ENCODE measurements at regions not wholly inside any gene's neighbourhood (a gene's known extent, or its start where the extent isn't known, plus 50 kb on each side); places are given as distances from the start of the nearest gene placed in this dataset.

DNA sequence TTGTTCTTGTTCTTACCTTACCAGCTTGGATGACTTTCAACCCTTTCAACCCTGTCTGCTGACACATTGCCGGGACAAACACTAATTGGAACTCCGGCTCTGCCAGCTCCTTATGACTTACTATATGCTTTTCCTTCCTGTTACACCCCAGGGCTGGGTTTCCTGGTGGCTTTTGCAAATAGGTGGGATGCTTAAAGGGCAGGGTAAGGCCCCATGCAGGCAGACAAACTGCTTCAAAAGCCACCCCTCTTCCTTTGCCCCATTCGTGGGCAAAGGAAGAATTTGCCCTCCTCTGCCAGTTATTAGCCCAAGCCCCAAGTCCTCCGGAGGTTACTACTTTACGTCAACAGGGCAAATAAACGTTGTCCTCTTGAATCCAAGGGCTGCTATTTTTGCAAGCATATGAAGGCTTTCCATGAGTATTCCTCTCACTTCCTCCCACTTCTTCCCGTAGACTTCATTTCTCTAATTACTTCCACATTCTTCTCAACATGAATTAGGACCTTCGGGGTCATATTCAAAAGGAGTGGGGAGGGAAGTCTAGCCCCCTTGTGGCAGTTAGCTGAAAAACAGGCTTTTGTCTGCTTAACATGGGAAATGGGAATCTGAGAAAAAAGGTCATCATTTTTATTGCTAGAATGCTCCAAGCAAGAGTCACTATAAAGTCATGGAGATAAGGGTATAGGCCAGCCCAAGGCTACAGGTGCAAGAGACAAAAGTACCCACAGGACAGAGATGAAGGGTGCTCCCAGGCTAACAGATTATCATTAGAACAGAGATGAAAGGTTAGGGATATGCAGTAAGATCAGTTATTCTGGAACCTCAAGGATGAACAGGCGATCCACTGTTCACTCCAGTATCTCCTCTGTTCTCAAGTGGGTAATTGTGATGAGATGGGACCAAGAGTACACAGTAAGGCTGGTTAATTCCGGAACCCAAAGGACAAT, 56.3 kb upstream of the FSTL1 start:
- TF ChIP-seq, protein P1, sequence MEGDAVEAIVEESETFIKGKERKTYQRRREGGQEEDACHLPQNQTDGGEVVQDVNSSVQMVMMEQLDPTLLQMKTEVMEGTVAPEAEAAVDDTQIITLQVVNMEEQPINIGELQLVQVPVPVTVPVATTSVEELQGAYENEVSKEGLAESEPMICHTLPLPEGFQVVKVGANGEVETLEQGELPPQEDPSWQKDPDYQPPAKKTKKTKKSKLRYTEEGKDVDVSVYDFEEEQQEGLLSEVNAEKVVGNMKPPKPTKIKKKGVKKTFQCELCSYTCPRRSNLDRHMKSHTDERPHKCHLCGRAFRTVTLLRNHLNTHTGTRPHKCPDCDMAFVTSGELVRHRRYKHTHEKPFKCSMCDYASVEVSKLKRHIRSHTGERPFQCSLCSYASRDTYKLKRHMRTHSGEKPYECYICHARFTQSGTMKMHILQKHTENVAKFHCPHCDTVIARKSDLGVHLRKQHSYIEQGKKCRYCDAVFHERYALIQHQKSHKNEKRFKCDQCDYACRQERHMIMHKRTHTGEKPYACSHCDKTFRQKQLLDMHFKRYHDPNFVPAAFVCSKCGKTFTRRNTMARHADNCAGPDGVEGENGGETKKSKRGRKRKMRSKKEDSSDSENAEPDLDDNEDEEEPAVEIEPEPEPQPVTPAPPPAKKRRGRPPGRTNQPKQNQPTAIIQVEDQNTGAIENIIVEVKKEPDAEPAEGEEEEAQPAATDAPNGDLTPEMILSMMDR (IDR thresholded peaks at IDR 0.05; ENCODE audit: borderline replicate concordance, extremely low read depth, low read length, poor library complexity, severe bottlenecking): peak; percentile 52
- TF ChIP-seq EZH2 (IDR thresholded peaks at IDR 0.05; ENCODE audit: borderline replicate concordance, low read depth, low read length, severe bottlenecking): no peak
